H9 (cell line): ENCODE measurements at regions not wholly inside any gene's neighbourhood (a gene's known extent, or its start where the extent isn't known, plus 50 kb on each side); places are given as distances from the start of the nearest gene placed in this dataset.

ENCODE experiments used
- DNase-seq: peaks from one replicate; pipeline ENCODE4 v3.0.0-alpha.2; 2017
- H2AFZ ChIP-seq: one replicate; pipeline ENCODE4 v1.6.1; 2013; ENCODE audit warnings: mild to moderate bottlenecking, low read length, control low read depth, moderate library complexity
- H2AK5ac ChIP-seq: 2 replicates; pipeline ENCODE4 v1.6.1; 2013; ENCODE audit warnings: low read length, control low read depth, mixed read lengths; ENCODE audit not compliant: insufficient read length
- H2BK120ac ChIP-seq: one replicate; pipeline ENCODE4 v1.6.1; 2013; ENCODE audit warnings: low read depth, mild to moderate bottlenecking, low read length, control low read depth, inconsistent platforms; ENCODE audit not compliant: poor library complexity, severe bottlenecking
- H2BK12ac ChIP-seq: 2 replicates; pipeline ENCODE4 v1.6.1; 2013; ENCODE audit warnings: low read length, control low read depth, mixed read lengths, low read depth; ENCODE audit not compliant: insufficient read length
- H2BK15ac ChIP-seq: 2 replicates; pipeline ENCODE4 v1.6.1; 2013; ENCODE audit warnings: low read depth, low read length, control low read depth
- H2BK20ac ChIP-seq: one replicate; pipeline ENCODE4 v1.6.1; 2013; ENCODE audit warnings: low read depth, mild to moderate bottlenecking, low read length, control low read depth, inconsistent platforms; ENCODE audit not compliant: poor library complexity, severe bottlenecking
- H2BK5ac ChIP-seq: 2 replicates; pipeline ENCODE4 v1.6.1; 2013; ENCODE audit warnings: low read length, control low read depth, mixed read lengths; ENCODE audit not compliant: insufficient read length
- H3K14ac ChIP-seq: 2 replicates; pipeline ENCODE4 v1.6.1; 2013; ENCODE audit warnings: low read length, control low read depth; ENCODE audit not compliant: insufficient read depth
- H3K18ac ChIP-seq: 2 replicates; pipeline ENCODE4 v1.6.1; 2013; ENCODE audit warnings: low read depth, mild to moderate bottlenecking, mixed read lengths, low read length, control low read depth; ENCODE audit not compliant: insufficient read length
- H3K23ac ChIP-seq: 2 replicates; pipeline ENCODE4 v1.6.1; 2013; ENCODE audit warnings: low read length, control low read depth, mixed read lengths, low read depth; ENCODE audit not compliant: insufficient read length
- H3K23me2 ChIP-seq: 2 replicates; pipeline ENCODE4 v1.6.1; 2013; ENCODE audit warnings: low read depth, mild to moderate bottlenecking, mixed read lengths, low read length, control low read depth; ENCODE audit not compliant: insufficient read length, poor library complexity, severe bottlenecking
- H3K27ac ChIP-seq: 2 replicates; pipeline ENCODE4 v1.5.1; 2013; ENCODE audit warnings: low read length, control low read depth, mixed read lengths, low read depth; ENCODE audit not compliant: insufficient read length
- H3K27me3 ChIP-seq: 2 replicates; pipeline ENCODE4 v1.6.1; 2013; ENCODE audit warnings: low read length, control low read depth, inconsistent platforms; ENCODE audit not compliant: insufficient read depth
- H3K4ac ChIP-seq: 2 replicates; pipeline ENCODE4 v1.6.1; 2013; ENCODE audit warnings: low read depth, mild to moderate bottlenecking, control low read depth, inconsistent platforms, low read length, moderate library complexity
- H3K4me1 ChIP-seq: 2 replicates; pipeline ENCODE4 v1.6.1; 2013; ENCODE audit warnings: low read length, control low read depth, inconsistent platforms; ENCODE audit not compliant: insufficient read depth
- H3K4me2 ChIP-seq: 2 replicates; pipeline ENCODE4 v1.6.1; 2013; ENCODE audit warnings: low read length, control low read depth, mixed read lengths; ENCODE audit not compliant: insufficient read length, insufficient read depth
- H3K56ac ChIP-seq: 2 replicates; pipeline ENCODE4 v1.6.1; 2013; ENCODE audit warnings: low read depth, mild to moderate bottlenecking, mixed read lengths, low read length, control low read depth; ENCODE audit not compliant: insufficient read length
- H3K79me1 ChIP-seq: 2 replicates; pipeline ENCODE4 v1.6.1; 2013; ENCODE audit warnings: low read depth, mild to moderate bottlenecking, moderate library complexity, low read length, control low read depth, inconsistent platforms; ENCODE audit not compliant: insufficient read depth, poor library complexity, severe bottlenecking
- H3K79me2 ChIP-seq: 2 replicates; pipeline ENCODE4 v1.6.1; 2013; ENCODE audit warnings: low read length, control low read depth, inconsistent platforms; ENCODE audit not compliant: insufficient read depth
- H3K9ac ChIP-seq: 2 replicates; pipeline ENCODE4 v1.6.1; 2013; ENCODE audit warnings: low read length, control low read depth, mixed read lengths; ENCODE audit not compliant: insufficient read length; ENCODE audit errors: extremely low read depth
- H3K9me3 ChIP-seq: one replicate; pipeline ENCODE4 v1.6.1; 2013; ENCODE audit warnings: low read depth, low read length, inconsistent platforms; ENCODE audit not compliant: control insufficient read depth
- H3T11ph ChIP-seq: one replicate; pipeline ENCODE4 v1.6.1; 2013; ENCODE audit warnings: mild to moderate bottlenecking, low read length, control low read depth, inconsistent platforms
- H4K20me1 ChIP-seq: one replicate; pipeline ENCODE4 v1.6.1; 2013; ENCODE audit not compliant: control insufficient read depth, insufficient read length, insufficient read depth
- H4K5ac ChIP-seq: 2 replicates; pipeline ENCODE4 v1.6.1; 2013; ENCODE audit warnings: low read depth, mild to moderate bottlenecking, mixed read lengths, low read length, control low read depth; ENCODE audit not compliant: insufficient read length
- H4K8ac ChIP-seq: replicated peaks from 2 replicates; pipeline ENCODE4 v1.6.1; 2013; ENCODE audit warnings: low read length, control low read depth, mixed read lengths, low read depth; ENCODE audit not compliant: insufficient read length
- H4K91ac ChIP-seq: 2 replicates; pipeline ENCODE4 v1.6.1; 2013; ENCODE audit warnings: low read depth, mild to moderate bottlenecking, moderate library complexity, mixed read lengths, low read length, control low read depth; ENCODE audit not compliant: insufficient read length
- H3K27ac Mint-ChIP-seq, 3 experiments: 2 replicates in 2 of 3; 3 replicates in 1 of 3; pipeline ENCODE4 v1.8.0; 2020 to 2021; ENCODE audit warnings: mixed read lengths in 3 of 3, mild to moderate bottlenecking in 1 of 3, moderate library complexity in 1 of 3
- H3K27me3 Mint-ChIP-seq: 2 replicates; pipeline ENCODE4 v1.8.0; 2021; ENCODE audit warnings: low read depth, mild to moderate bottlenecking, moderate library complexity, mixed read lengths
- H3K36me3 Mint-ChIP-seq, 3 experiments: 2 replicates in 2 of 3; 3 replicates in 1 of 3; pipeline ENCODE4 v1.8.0; 2020 to 2021; ENCODE audit warnings: low read depth in 3 of 3, mixed read lengths in 3 of 3; ENCODE audit not compliant: insufficient read depth in 1 of 3
- H3K4me1 Mint-ChIP-seq, 2 experiments: 2 replicates each; pipeline ENCODE4 v1.8.0; 2020; ENCODE audit warnings: mixed read lengths in 2 of 2
- H3K4me3 Mint-ChIP-seq, 2 experiments: 2 replicates in 1 of 2; 3 replicates in 1 of 2; pipeline ENCODE4 v1.8.0; 2020 to 2021; ENCODE audit warnings: mild to moderate bottlenecking in 2 of 2, mixed read lengths in 2 of 2, moderate library complexity in 1 of 2
- H3K9me3 Mint-ChIP-seq, 2 experiments: 2 replicates in 1 of 2; 3 replicates in 1 of 2; pipeline ENCODE4 v1.8.0; 2020; ENCODE audit warnings: mild to moderate bottlenecking in 2 of 2, mixed read lengths in 2 of 2, moderate library complexity in 1 of 2
- WGBS: extraction: QIAGEN DNeasy Blood & Tissue Kit; methylation state at CpG from one replicate; pipeline ENCODE4 v1.1.7; 2013; ENCODE audit warnings: missing lambda C conversion rate, low lambda C conversion rate, mixed read lengths; ENCODE audit not compliant: insufficient read length; ENCODE audit errors: extremely low coverage; 5-methylcytosine and 5-hydroxymethylcytosine counted together
- TF ChIP-seq, protein P1 (sequence below): fragments of 200-600 bp; sonication (generic); conservative IDR thresholded peaks from 3 replicates; pipeline ENCODE4 v1.8.0; 2021; ENCODE audit warnings: antibody characterized with exemption, mild to moderate bottlenecking

DNA sequence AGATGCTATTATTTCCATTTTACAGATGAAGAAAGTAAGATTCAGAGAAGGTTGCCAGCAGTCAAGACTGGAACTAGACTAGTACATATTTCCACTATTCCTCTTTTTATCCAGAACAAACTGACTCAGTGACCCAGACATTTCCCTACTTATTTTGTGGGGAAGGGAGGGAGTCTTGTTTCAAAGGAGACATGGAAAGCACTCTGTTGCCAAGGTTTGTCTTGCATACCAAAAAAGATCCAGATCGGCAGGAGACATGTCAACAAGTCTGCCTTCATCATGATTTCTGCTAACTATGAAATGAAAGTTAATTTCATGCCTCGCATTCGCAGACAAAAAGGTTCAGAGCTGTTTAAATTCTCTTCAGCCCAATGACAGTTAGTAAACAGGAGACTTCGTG is 328.3 kb downstream of the DHX15 start:
- no peaks in the 10 kb centered on the region; the same call in 1 of the 2 replicates for H3K27me3 Mint-ChIP-seq
- no peak overlapping the region for H2BK12ac ChIP-seq
- H2AFZ ChIP-seq, result no peak overlapping the region

More for the DNA sequence above, 328.3 kb downstream of the DHX15 start:
- no CpG with 5 or more reads among the region's 4 CpGs for WGBS
- DNase-seq, result no peak
- no peak overlapping the region for H4K8ac ChIP-seq
- no peak overlapping the region for H3K27ac ChIP-seq
- H3K4me3 Mint-ChIP-seq, result 0 out of 5 replicates have a peak overlapping the region, but pooled peaks of 1 of the 2 experiments have one; percentile 8
- no peak overlapping the region for H2AK5ac ChIP-seq
- H3K79me1 ChIP-seq, result no peaks in the 10 kb centered on the region
- H3K18ac ChIP-seq, result no peak overlapping the region
- H3K9ac ChIP-seq, result no peak overlapping the region
- H2BK120ac ChIP-seq, result no peak overlapping the region
- no peaks in the 10 kb centered on the region for H3K9me3 Mint-ChIP-seq
- H3K4me1 Mint-ChIP-seq, result peaks cover 23 to 27% of the 10 kb centered on the region in 2 experiments
- H3K36me3 Mint-ChIP-seq, result no peaks in the 10 kb centered on the region
- no peak overlapping the region for H3K14ac ChIP-seq
- H4K5ac ChIP-seq, result no peak overlapping the region
- TF ChIP-seq, protein P1, sequence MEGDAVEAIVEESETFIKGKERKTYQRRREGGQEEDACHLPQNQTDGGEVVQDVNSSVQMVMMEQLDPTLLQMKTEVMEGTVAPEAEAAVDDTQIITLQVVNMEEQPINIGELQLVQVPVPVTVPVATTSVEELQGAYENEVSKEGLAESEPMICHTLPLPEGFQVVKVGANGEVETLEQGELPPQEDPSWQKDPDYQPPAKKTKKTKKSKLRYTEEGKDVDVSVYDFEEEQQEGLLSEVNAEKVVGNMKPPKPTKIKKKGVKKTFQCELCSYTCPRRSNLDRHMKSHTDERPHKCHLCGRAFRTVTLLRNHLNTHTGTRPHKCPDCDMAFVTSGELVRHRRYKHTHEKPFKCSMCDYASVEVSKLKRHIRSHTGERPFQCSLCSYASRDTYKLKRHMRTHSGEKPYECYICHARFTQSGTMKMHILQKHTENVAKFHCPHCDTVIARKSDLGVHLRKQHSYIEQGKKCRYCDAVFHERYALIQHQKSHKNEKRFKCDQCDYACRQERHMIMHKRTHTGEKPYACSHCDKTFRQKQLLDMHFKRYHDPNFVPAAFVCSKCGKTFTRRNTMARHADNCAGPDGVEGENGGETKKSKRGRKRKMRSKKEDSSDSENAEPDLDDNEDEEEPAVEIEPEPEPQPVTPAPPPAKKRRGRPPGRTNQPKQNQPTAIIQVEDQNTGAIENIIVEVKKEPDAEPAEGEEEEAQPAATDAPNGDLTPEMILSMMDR, result no peak
- no peak overlapping the region for H3K27ac Mint-ChIP-seq
- peaks cover 9% of the 10 kb centered on the region; the same call in 1 of the 2 replicates for H3K4me1 ChIP-seq
- no peaks in the 10 kb centered on the region for H3K23me2 ChIP-seq
- no peak overlapping the region for H3K56ac ChIP-seq
- no peak overlapping the region for H2BK20ac ChIP-seq
- no peak overlapping the region for H3T11ph ChIP-seq
- H3K27me3 ChIP-seq, result no peaks in the 10 kb centered on the region
- no peaks in the 10 kb centered on the region for H3K79me2 ChIP-seq
- no peak overlapping the region for H3K4ac ChIP-seq
- no peak overlapping the region for H2BK15ac ChIP-seq
- no peaks in the 10 kb centered on the region for H4K20me1 ChIP-seq
- no peak overlapping the region for H3K4me2 ChIP-seq
- no peak overlapping the region for H3K23ac ChIP-seq
- H4K91ac ChIP-seq, result no peak overlapping the region
- no peaks in the 10 kb centered on the region for H3K9me3 ChIP-seq
- no peak overlapping the region for H2BK5ac ChIP-seq
